ENCODE measurements at regions not wholly inside any gene's neighbourhood (a gene's known extent, or its start where the extent isn't known, plus 50 kb on each side); places are given as distances from the start of the nearest gene placed in this dataset.

GRCh38 chrX:39242187-39242586 lies 440.9 kb downstream of the MID1IP1 start:
- Histone ChIP-seq H3K27ac (no peak overlapping the region), H3K36me3 (no peaks in the 10 kb centered on the region), H3K4me3 (no peak overlapping the region), H3K9me3 (no peaks in the 10 kb centered on the region), H3K27me3 (no peaks in the 10 kb centered on the region), H3K4me1 (ENCODE audit: insufficient read depth) (no peaks in the 10 kb centered on the region)
- 71 to 81% (median 77%) methylated on average over 1 of the region's 1 CpG for WGBS, 3 donors
- intact Hi-C loops (cut with DNase I): no loop called here
- DNase-seq: no peak
- no peak for TF ChIP-seq CTCF (IDR thresholded peaks at IDR 0.05)

GRCh38 chrX:39244147-39244546 lies 442.9 kb downstream of the MID1IP1 start:
- WGBS, 3 donors: 78 to 90% (median 88%) methylated on average over 1 of the region's 1 CpG
- Histone ChIP-seq H3K4me1 (ENCODE audit: insufficient read depth) (no peaks in the 10 kb centered on the region), H3K27ac (no peak overlapping the region), H3K9me3 (no peaks in the 10 kb centered on the region), H3K36me3 (no peaks in the 10 kb centered on the region), H3K27me3 (no peaks in the 10 kb centered on the region), H3K4me3 (no peak overlapping the region)
- intact Hi-C loops (cut with DNase I): no loop called here
- no peak for DNase-seq
- TF ChIP-seq CTCF (IDR thresholded peaks at IDR 0.05) (no peak), POLR2A (IDR thresholded peaks at IDR 0.05) (no peak), EP300 (IDR thresholded peaks at IDR 0.05) (no peak)

- intact Hi-C loops (cut with DNase I): no loop called here
Measured at GRCh38 chrX:39245024-39245423, 443.8 kb downstream of the MID1IP1 start.

GRCh38 chrX:39247536-39247935 lies 446.3 kb downstream of the MID1IP1 start:
- H3K4me1 ChIP-seq (ENCODE audit: insufficient read depth): no peaks in the 10 kb centered on the region
- H3K27me3 ChIP-seq: no peaks in the 10 kb centered on the region
- intact Hi-C loops (cut with DNase I): no loop called here
- H3K4me3 ChIP-seq: no peak overlapping the region
- WGBS, 3 donors: 67 to 71% (median 71%) methylated on average over 5 of the region's 5 CpGs
- no peaks in the 10 kb centered on the region for H3K36me3 ChIP-seq
- DNase-seq: no peak
- no peaks in the 10 kb centered on the region for H3K9me3 ChIP-seq
- TF ChIP-seq EP300 (IDR thresholded peaks at IDR 0.05): no peak
- no peak for TF ChIP-seq POLR2A (IDR thresholded peaks at IDR 0.05)
- TF ChIP-seq CTCF (IDR thresholded peaks at IDR 0.05): no peak
- no peak overlapping the region for H3K27ac ChIP-seq

More at GRCh38 chrX:39245024-39245423, 443.8 kb downstream of the MID1IP1 start:
- no peak for DNase-seq
- TF ChIP-seq EP300 (IDR thresholded peaks at IDR 0.05) (no peak), POLR2A (IDR thresholded peaks at IDR 0.05) (no peak), CTCF (IDR thresholded peaks at IDR 0.05) (no peak)
- no peak overlapping the region for H3K27ac ChIP-seq
- no peaks in the 10 kb centered on the region for H3K36me3 ChIP-seq
- H3K9me3 ChIP-seq: no peaks in the 10 kb centered on the region
- WGBS, 3 donors: 65 to 67% (median 65%) methylated on average over 2 of the region's 2 CpGs
- no peak overlapping the region for H3K4me3 ChIP-seq
- no peaks in the 10 kb centered on the region for H3K27me3 ChIP-seq
- no peaks in the 10 kb centered on the region for H3K4me1 ChIP-seq (ENCODE audit: insufficient read depth)

GRCh38 chrX:39248330-39248729 lies 447.1 kb downstream of the MID1IP1 start:
- Histone ChIP-seq H3K27me3 (no peaks in the 10 kb centered on the region), H3K4me3 (no peak overlapping the region), H3K36me3 (no peaks in the 10 kb centered on the region), H3K4me1 (ENCODE audit: insufficient read depth) (no peaks in the 10 kb centered on the region), H3K9me3 (no peaks in the 10 kb centered on the region), H3K27ac (no peak overlapping the region)
- DNase-seq: no peak
- no peak for TF ChIP-seq POLR2A (IDR thresholded peaks at IDR 0.05)
- no peak for TF ChIP-seq EP300 (IDR thresholded peaks at IDR 0.05)
- TF ChIP-seq CTCF (IDR thresholded peaks at IDR 0.05): no peak
- intact Hi-C loops (cut with DNase I): no loop called here
- 55 to 64% (median 58%) methylated on average over 3 of the region's 3 CpGs for WGBS, 3 donors

All from ovary (tissue), 7 donors.